WTC11 (cell line): ENCODE measurements at regions not wholly inside any gene's neighbourhood (a gene's known extent, or its start where the extent isn't known, plus 50 kb on each side); places are given as distances from the start of the nearest gene placed in this dataset.

Experiments
- ATAC-seq: fragments of 200-7000 bp; cut with Tn5 transposase; 2 replicates; pipeline ENCODE4 v1.10.0; 2021; ENCODE audit warnings: mild to moderate bottlenecking, moderate library complexity
- CTCF ChIA-PET: fragments of 300-600 bp; sonication (Branson Sonifier 250); formaldehyde crosslinking; loops from one replicate; lab custom pipeline; 2021; ENCODE audit warnings: antibody characterized with exemption; lab: Charles Lee
- POLR2A ChIA-PET: fragments of 350-600 bp; sonication (Branson Sonifier 250); formaldehyde crosslinking; loops from one replicate; lab custom pipeline; 2021; ENCODE audit warnings: antibody characterized with exemption; lab: Charles Lee
- DNase-seq: peaks from one replicate; pipeline ENCODE4 v3.0.0; 2021; ENCODE audit warnings: low spot score
- H3K27ac Mint-ChIP-seq: 2 replicates; pipeline ENCODE4 v1.8.0; 2021; ENCODE audit warnings: mixed read lengths
- H3K27me3 Mint-ChIP-seq: 2 replicates; pipeline ENCODE4 v1.8.0; 2021; ENCODE audit warnings: low read depth, mild to moderate bottlenecking, moderate library complexity, mixed read lengths
- H3K36me3 Mint-ChIP-seq: 2 replicates; pipeline ENCODE4 v1.8.0; 2021; ENCODE audit warnings: mixed read lengths
- H3K4me1 Mint-ChIP-seq: 2 replicates; pipeline ENCODE4 v1.8.0; 2022; ENCODE audit warnings: mixed read lengths
- H3K4me3 Mint-ChIP-seq: 2 replicates; pipeline ENCODE4 v1.8.0; 2021; ENCODE audit warnings: mild to moderate bottlenecking, moderate library complexity, mixed read lengths
- H3K9me3 Mint-ChIP-seq: 2 replicates; pipeline ENCODE4 v1.8.0; 2021; ENCODE audit warnings: mixed read lengths
- CREB1 ChIP-seq: sonication (generic); formaldehyde crosslinking; IDR thresholded peaks from 2 replicates; pipeline ENCODE4 v1.8.0; 2023; ENCODE audit warnings: mild to moderate bottlenecking, missing genetic modification reagents
- ESRRA ChIP-seq: sonication (generic); formaldehyde crosslinking; IDR thresholded peaks from 2 replicates; pipeline ENCODE4 v1.8.1; 2022; ENCODE audit warnings: mild to moderate bottlenecking, missing genetic modification reagents, borderline replicate concordance
- FOXP4 ChIP-seq: sonication (generic); formaldehyde crosslinking; IDR thresholded peaks from 2 replicates; pipeline ENCODE4 v1.8.0; 2022; ENCODE audit warnings: mild to moderate bottlenecking, missing genetic modification reagents
- NFYB ChIP-seq: sonication (generic); formaldehyde crosslinking; conservative IDR thresholded peaks from 2 replicates; pipeline ENCODE4 v1.8.0; 2022; ENCODE audit warnings: low read depth, missing genetic modification reagents
- NR2C2 ChIP-seq: sonication (generic); formaldehyde crosslinking; IDR thresholded peaks from 2 replicates; pipeline ENCODE4 v1.8.0; 2022; ENCODE audit warnings: mild to moderate bottlenecking, missing genetic modification reagents
- PRRX2 ChIP-seq: fragments of 250-450 bp; sonication (Bioruptor Pico); IDR thresholded peaks from 2 replicates; pipeline ENCODE4 v1.8.0; 2021; ENCODE audit warnings: mild to moderate bottlenecking
- SMAD3 ChIP-seq: sonication (generic); formaldehyde crosslinking; IDR thresholded peaks from 2 replicates; pipeline ENCODE4 v1.8.0; 2022; ENCODE audit warnings: missing genetic modification reagents, mild to moderate bottlenecking, borderline replicate concordance
- TEAD4 ChIP-seq: sonication (generic); formaldehyde crosslinking; IDR thresholded peaks from 2 replicates; pipeline ENCODE4 v1.8.0; 2022; ENCODE audit warnings: mild to moderate bottlenecking, missing genetic modification reagents
- ZNF416 ChIP-seq: fragments of 250-450 bp; sonication (Bioruptor Pico); IDR thresholded peaks from 2 replicates; pipeline ENCODE4 v1.9.0; 2021; ENCODE audit warnings: mild to moderate bottlenecking, inconsistent platforms
- TF ChIP-seq, protein P1 (sequence below): sonication (generic); formaldehyde crosslinking; IDR thresholded peaks from 2 replicates; pipeline ENCODE4 v1.8.0; 2022; ENCODE audit warnings: missing genetic modification reagents
- TF ChIP-seq, protein P2 (sequence below): sonication (generic); formaldehyde crosslinking; IDR thresholded peaks from 2 replicates; pipeline ENCODE4 v1.8.0; 2023; ENCODE audit warnings: missing genetic modification reagents, mild to moderate bottlenecking, borderline replicate concordance
- TF ChIP-seq, protein P3 (sequence below): sonication (generic); formaldehyde crosslinking; IDR thresholded peaks from 2 replicates; pipeline ENCODE4 v1.8.1; 2023; ENCODE audit warnings: mild to moderate bottlenecking, moderate library complexity, missing genetic modification reagents
- TF ChIP-seq, protein P4 (sequence below): sonication (generic); formaldehyde crosslinking; IDR thresholded peaks from 2 replicates; pipeline ENCODE4 v1.8.1; 2022; ENCODE audit warnings: mild to moderate bottlenecking, moderate library complexity, missing genetic modification reagents
- TF ChIP-seq, protein P5 (sequence below): fragments of 250-450 bp; sonication (Bioruptor Pico); IDR thresholded peaks from 2 replicates; pipeline ENCODE4 v1.8.0; 2021; ENCODE audit warnings: mild to moderate bottlenecking

DNA sequence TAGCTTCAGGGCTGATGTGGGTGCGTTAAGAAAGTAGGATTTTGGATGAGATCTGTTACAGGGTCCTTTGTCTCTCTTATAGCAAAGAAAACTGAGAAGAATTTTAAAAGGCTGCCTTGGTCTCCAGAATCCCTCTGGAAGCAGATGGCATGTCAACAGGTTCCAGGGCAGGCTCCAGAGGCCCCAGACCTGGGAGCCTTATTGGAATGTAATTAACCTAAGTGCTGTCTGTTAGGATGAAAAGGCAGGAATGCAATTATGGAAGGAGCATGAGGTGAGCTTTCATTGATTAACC, 97.2 kb upstream of the PKDCC start:
- TF ChIP-seq FOXP4 (CRISPR knock-in tag) (no peak), ESRRA (CRISPR knock-in tag) (no peak), TEAD4 (CRISPR knock-in tag) (no peak), SMAD3 (CRISPR knock-in tag) (no peak), PRRX2 (CRISPR knock-in tag) (no peak), NR2C2 (CRISPR knock-in tag) (no peak), NFYB (CRISPR knock-in tag) (no peak), ZNF416 (CRISPR knock-in tag) (no peak), CREB1 (CRISPR knock-in tag) (no peak)
- TF ChIP-seq, protein P1, sequence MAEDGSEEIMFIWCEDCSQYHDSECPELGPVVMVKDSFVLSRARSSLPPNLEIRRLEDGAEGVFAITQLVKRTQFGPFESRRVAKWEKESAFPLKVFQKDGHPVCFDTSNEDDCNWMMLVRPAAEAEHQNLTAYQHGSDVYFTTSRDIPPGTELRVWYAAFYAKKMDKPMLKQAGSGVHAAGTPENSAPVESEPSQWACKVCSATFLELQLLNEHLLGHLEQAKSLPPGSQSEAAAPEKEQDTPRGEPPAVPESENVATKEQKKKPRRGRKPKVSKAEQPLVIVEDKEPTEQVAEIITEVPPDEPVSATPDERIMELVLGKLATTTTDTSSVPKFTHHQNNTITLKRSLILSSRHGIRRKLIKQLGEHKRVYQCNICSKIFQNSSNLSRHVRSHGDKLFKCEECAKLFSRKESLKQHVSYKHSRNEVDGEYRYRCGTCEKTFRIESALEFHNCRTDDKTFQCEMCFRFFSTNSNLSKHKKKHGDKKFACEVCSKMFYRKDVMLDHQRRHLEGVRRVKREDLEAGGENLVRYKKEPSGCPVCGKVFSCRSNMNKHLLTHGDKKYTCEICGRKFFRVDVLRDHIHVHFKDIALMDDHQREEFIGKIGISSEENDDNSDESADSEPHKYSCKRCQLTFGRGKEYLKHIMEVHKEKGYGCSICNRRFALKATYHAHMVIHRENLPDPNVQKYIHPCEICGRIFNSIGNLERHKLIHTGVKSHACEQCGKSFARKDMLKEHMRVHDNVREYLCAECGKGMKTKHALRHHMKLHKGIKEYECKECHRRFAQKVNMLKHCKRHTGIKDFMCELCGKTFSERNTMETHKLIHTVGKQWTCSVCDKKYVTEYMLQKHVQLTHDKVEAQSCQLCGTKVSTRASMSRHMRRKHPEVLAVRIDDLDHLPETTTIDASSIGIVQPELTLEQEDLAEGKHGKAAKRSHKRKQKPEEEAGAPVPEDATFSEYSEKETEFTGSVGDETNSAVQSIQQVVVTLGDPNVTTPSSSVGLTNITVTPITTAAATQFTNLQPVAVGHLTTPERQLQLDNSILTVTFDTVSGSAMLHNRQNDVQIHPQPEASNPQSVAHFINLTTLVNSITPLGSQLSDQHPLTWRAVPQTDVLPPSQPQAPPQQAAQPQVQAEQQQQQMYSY (CRISPR knock-in tag): no peak
- TF ChIP-seq, protein P2, sequence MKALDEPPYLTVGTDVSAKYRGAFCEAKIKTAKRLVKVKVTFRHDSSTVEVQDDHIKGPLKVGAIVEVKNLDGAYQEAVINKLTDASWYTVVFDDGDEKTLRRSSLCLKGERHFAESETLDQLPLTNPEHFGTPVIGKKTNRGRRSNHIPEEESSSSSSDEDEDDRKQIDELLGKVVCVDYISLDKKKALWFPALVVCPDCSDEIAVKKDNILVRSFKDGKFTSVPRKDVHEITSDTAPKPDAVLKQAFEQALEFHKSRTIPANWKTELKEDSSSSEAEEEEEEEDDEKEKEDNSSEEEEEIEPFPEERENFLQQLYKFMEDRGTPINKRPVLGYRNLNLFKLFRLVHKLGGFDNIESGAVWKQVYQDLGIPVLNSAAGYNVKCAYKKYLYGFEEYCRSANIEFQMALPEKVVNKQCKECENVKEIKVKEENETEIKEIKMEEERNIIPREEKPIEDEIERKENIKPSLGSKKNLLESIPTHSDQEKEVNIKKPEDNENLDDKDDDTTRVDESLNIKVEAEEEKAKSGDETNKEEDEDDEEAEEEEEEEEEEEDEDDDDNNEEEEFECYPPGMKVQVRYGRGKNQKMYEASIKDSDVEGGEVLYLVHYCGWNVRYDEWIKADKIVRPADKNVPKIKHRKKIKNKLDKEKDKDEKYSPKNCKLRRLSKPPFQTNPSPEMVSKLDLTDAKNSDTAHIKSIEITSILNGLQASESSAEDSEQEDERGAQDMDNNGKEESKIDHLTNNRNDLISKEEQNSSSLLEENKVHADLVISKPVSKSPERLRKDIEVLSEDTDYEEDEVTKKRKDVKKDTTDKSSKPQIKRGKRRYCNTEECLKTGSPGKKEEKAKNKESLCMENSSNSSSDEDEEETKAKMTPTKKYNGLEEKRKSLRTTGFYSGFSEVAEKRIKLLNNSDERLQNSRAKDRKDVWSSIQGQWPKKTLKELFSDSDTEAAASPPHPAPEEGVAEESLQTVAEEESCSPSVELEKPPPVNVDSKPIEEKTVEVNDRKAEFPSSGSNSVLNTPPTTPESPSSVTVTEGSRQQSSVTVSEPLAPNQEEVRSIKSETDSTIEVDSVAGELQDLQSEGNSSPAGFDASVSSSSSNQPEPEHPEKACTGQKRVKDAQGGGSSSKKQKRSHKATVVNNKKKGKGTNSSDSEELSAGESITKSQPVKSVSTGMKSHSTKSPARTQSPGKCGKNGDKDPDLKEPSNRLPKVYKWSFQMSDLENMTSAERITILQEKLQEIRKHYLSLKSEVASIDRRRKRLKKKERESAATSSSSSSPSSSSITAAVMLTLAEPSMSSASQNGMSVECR (CRISPR knock-in tag): no peak
- TF ChIP-seq, protein P3, sequence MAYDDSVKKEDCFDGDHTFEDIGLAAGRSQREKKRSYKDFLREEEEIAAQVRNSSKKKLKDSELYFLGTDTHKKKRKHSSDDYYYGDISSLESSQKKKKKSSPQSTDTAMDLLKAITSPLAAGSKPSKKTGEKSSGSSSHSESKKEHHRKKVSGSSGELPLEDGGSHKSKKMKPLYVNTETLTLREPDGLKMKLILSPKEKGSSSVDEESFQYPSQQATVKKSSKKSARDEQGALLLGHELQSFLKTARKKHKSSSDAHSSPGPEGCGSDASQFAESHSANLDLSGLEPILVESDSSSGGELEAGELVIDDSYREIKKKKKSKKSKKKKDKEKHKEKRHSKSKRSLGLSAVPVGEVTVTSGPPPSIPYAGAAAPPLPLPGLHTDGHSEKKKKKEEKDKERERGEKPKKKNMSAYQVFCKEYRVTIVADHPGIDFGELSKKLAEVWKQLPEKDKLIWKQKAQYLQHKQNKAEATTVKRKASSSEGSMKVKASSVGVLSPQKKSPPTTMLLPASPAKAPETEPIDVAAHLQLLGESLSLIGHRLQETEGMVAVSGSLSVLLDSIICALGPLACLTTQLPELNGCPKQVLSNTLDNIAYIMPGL (CRISPR knock-in tag): no peak
- TF ChIP-seq, protein P4, sequence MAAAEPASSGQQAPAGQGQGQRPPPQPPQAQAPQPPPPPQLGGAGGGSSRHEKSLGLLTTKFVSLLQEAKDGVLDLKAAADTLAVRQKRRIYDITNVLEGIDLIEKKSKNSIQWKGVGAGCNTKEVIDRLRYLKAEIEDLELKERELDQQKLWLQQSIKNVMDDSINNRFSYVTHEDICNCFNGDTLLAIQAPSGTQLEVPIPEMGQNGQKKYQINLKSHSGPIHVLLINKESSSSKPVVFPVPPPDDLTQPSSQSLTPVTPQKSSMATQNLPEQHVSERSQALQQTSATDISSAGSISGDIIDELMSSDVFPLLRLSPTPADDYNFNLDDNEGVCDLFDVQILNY: no peak
- TF ChIP-seq, protein P5, sequence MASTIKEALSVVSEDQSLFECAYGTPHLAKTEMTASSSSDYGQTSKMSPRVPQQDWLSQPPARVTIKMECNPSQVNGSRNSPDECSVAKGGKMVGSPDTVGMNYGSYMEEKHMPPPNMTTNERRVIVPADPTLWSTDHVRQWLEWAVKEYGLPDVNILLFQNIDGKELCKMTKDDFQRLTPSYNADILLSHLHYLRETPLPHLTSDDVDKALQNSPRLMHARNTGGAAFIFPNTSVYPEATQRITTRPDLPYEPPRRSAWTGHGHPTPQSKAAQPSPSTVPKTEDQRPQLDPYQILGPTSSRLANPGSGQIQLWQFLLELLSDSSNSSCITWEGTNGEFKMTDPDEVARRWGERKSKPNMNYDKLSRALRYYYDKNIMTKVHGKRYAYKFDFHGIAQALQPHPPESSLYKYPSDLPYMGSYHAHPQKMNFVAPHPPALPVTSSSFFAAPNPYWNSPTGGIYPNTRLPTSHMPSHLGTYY (CRISPR knock-in tag): no peak
- Mint-ChIP-seq H3K36me3 (no peaks in the 10 kb centered on the region; the same call in 1 of the 2 replicates), H3K27ac (peak overlapping the region; percentile 42; the same call in 1 of the 2 replicates), H3K9me3 (no peaks in the 10 kb centered on the region), H3K4me3 (no peak overlapping the region), H3K4me1 (peaks cover 59% of the 10 kb centered on the region), H3K27me3 (peaks cover 16% of the 10 kb centered on the region)
- POLR2A ChIA-PET: no interaction called here
- DNase-seq (no peak), ATAC-seq (peak; percentile 7)
- CTCF ChIA-PET: interaction anchor here (0.7 to 1.2 kb wide), 3 partner anchors 79 to 185 kb away, joined by 3 to 5 read pairs (median 4); no protein-coding TSS in a partner anchor
